Kasumi-1 (cell line): ENCODE measurements at regions not wholly inside any gene's neighbourhood (a gene's known extent, or its start where the extent isn't known, plus 50 kb on each side); places are given as distances from the start of the nearest gene placed in this dataset.
A peak's percentile ranks its signal among the peaks of the same experiment; 100 is the strongest.
"Not testable (repeated sequence)": the region's sequence is repeated elsewhere in the genome, so short reads cannot be mapped to it uniquely, and the experiment has no call there.

ENCODE experiments used
- DNase-seq, 2 experiments: peaks; one replicate each; lab custom pipeline; 2025; lab: John Stamatoyannopoulos, UW

- no peak for DNase-seq
Observed at GRCh38 chr2:183614799-183615435, 490.7 kb downstream of the NUP35 start.

- DNase-seq = no peak
Observed at GRCh38 chr2:183623227-183623626, 499.0 kb downstream of the NUP35 start.

GRCh38 chr2:183630964-183631363 is 506.7 kb downstream of the NUP35 start:
- no peak for DNase-seq

GRCh38 chr2:183656121-183656520 is 531.9 kb downstream of the NUP35 start:
- no peak for DNase-seq

GRCh38 chr2:183665425-183665824 is 541.2 kb downstream of the NUP35 start:
- DNase-seq = no peak

GRCh38 chr2:183666031-183666430 is 541.8 kb downstream of the NUP35 start:
- DNase-seq = peak; percentile 28 to 29

GRCh38 chr2:183671233-183671632 is 547.0 kb downstream of the NUP35 start:
- DNase-seq = no peak

- DNase-seq = no peak
Observed at GRCh38 chr2:183678908-183679307, 554.7 kb downstream of the NUP35 start.

- no peak for DNase-seq
Observed at GRCh38 chr2:183680573-183680972, 556.3 kb downstream of the NUP35 start.

GRCh38 chr2:183684686-183685085 is 560.4 kb downstream of the NUP35 start:
- DNase-seq = no peak

- no peak for DNase-seq
Observed at GRCh38 chr2:183696028-183696427, 571.8 kb downstream of the NUP35 start.

GRCh38 chr2:183709829-183710228 is 585.6 kb downstream of the NUP35 start:
- DNase-seq = no peak

GRCh38 chr2:183718246-183718645 is 594.0 kb downstream of the NUP35 start:
- DNase-seq = no peak

GRCh38 chr2:183723278-183723677 is 599.0 kb downstream of the NUP35 start:
- DNase-seq = no peak

GRCh38 chr2:183729380-183729779 is 605.1 kb downstream of the NUP35 start:
- no peak for DNase-seq

GRCh38 chr2:183740241-183740640 is 616.0 kb downstream of the NUP35 start:
- no peak for DNase-seq

- DNase-seq = no peak
Observed at GRCh38 chr2:183752571-183752970, 628.3 kb downstream of the NUP35 start.

- no peak for DNase-seq
Observed at GRCh38 chr2:183759033-183759432, 634.8 kb downstream of the NUP35 start.

GRCh38 chr2:183773775-183774174 is 649.5 kb downstream of the NUP35 start:
- no peak for DNase-seq

GRCh38 chr2:183780072-183780471 is 655.8 kb downstream of the NUP35 start:
- no peak for DNase-seq

- DNase-seq = no peak
Observed at GRCh38 chr2:183782436-183782835, 658.2 kb downstream of the NUP35 start.

- DNase-seq = not testable (repeated sequence)
Observed at GRCh38 chr2:183788796-183789195, 664.6 kb downstream of the NUP35 start.

- DNase-seq = not testable (repeated sequence)
Observed at GRCh38 chr2:183792165-183792924, 668.1 kb downstream of the NUP35 start.

GRCh38 chr2:183798535-183798934 is 674.3 kb downstream of the NUP35 start:
- no peak for DNase-seq
